ENCODE measurements at regions not wholly inside any gene's neighbourhood (a gene's known extent, or its start where the extent isn't known, plus 50 kb on each side); places are given as distances from the start of the nearest gene placed in this dataset.

- DNase-seq (ENCODE audit: extremely low spot score): no peak
- ChIA-PET CTCF (no interaction called here), POLR2A (no interaction called here)
- no peak for TF ChIP-seq ZNF384 (IDR thresholded peaks at IDR 0.05)
- TF ChIP-seq L3MBTL2 (conservative IDR thresholded peaks at IDR 0.05): no peak
- TF ChIP-seq SP1 (IDR thresholded peaks at IDR 0.05): no peak
- no peak for TF ChIP-seq FOXK2 (IDR thresholded peaks at IDR 0.05)
- no peak for TF ChIP-seq LEF1 (IDR thresholded peaks at IDR 0.05; ENCODE audit: borderline replicate concordance)
- no peak for TF ChIP-seq TARDBP (IDR thresholded peaks at IDR 0.05)
- TF ChIP-seq FOXM1 (IDR thresholded peaks at IDR 0.05; ENCODE audit: borderline replicate concordance): no peak
- TF ChIP-seq PKNOX1 (IDR thresholded peaks at IDR 0.05): no peak
- no peak for TF ChIP-seq BHLHE40 (IDR thresholded peaks at IDR 0.05; ENCODE audit: borderline replicate concordance)
- no peak for TF ChIP-seq NFRKB (IDR thresholded peaks at IDR 0.05)
- TF ChIP-seq CTBP1 (IDR thresholded peaks at IDR 0.05; ENCODE audit: borderline replicate concordance): no peak
- TF ChIP-seq SUZ12 (IDR thresholded peaks at IDR 0.05): no peak
- no peak for TF ChIP-seq ARNT (IDR thresholded peaks at IDR 0.05)
These were observed 126.0 kb upstream of the AKIRIN2 start for GRCh38 chr6:87828044-87828443.

GRCh38 chr6:87827346-87827745 lies 125.3 kb upstream of the AKIRIN2 start:
- DNase-seq (ENCODE audit: extremely low spot score): no peak
- CTCF ChIA-PET: no interaction called here
- POLR2A ChIA-PET: no interaction called here
- no peak for TF ChIP-seq HDGF (IDR thresholded peaks at IDR 0.05; ENCODE audit: borderline replicate concordance)

GRCh38 chr6:87826424-87826823 lies 124.4 kb upstream of the AKIRIN2 start:
- ChIA-PET CTCF (no interaction called here), POLR2A (no interaction called here)
- DNase-seq (ENCODE audit: extremely low spot score): no peak
- no peak for TF ChIP-seq LEF1 (IDR thresholded peaks at IDR 0.05; ENCODE audit: borderline replicate concordance)
- TF ChIP-seq L3MBTL2 (conservative IDR thresholded peaks at IDR 0.05): no peak
- no peak for TF ChIP-seq TARDBP (IDR thresholded peaks at IDR 0.05)
- TF ChIP-seq ZNF384 (IDR thresholded peaks at IDR 0.05): no peak
- TF ChIP-seq FOXM1 (IDR thresholded peaks at IDR 0.05; ENCODE audit: borderline replicate concordance): no peak
- no peak for TF ChIP-seq NFRKB (IDR thresholded peaks at IDR 0.05)
- TF ChIP-seq BHLHE40 (IDR thresholded peaks at IDR 0.05; ENCODE audit: borderline replicate concordance): no peak
- TF ChIP-seq ELF4 (IDR thresholded peaks at IDR 0.05): no peak
- no peak for TF ChIP-seq PKNOX1 (IDR thresholded peaks at IDR 0.05)

- ChIA-PET CTCF (interaction anchor here (0.5 to 0.6 kb wide), 2 partner anchors 548 to 960 kb away, joined by 3 to 4 read pairs; no protein-coding TSS in a partner anchor), POLR2A (no interaction called here)
- no peak for DNase-seq (ENCODE audit: extremely low spot score)
- TF ChIP-seq CTBP1 (IDR thresholded peaks at IDR 0.05; ENCODE audit: borderline replicate concordance) (no peak), ZNF384 (IDR thresholded peaks at IDR 0.05) (no peak), SUZ12 (IDR thresholded peaks at IDR 0.05) (no peak), SP1 (IDR thresholded peaks at IDR 0.05) (no peak), FOXA1 (IDR thresholded peaks at IDR 0.05) (no peak), FOXM1 (IDR thresholded peaks at IDR 0.05; ENCODE audit: borderline replicate concordance) (no peak)
These were observed 123.8 kb upstream of the AKIRIN2 start for GRCh38 chr6:87825821-87826221.

GRCh38 chr6:87824958-87825491 lies 123.0 kb upstream of the AKIRIN2 start:
- DNase-seq (ENCODE audit: extremely low spot score): no peak
- POLR2A ChIA-PET: no interaction called here
- TF ChIP-seq L3MBTL2 (conservative IDR thresholded peaks at IDR 0.05) (no peak), ZNF384 (IDR thresholded peaks at IDR 0.05) (no peak), TARDBP (IDR thresholded peaks at IDR 0.05) (no peak), PKNOX1 (IDR thresholded peaks at IDR 0.05) (no peak), CTBP1 (IDR thresholded peaks at IDR 0.05; ENCODE audit: borderline replicate concordance) (no peak), NFRKB (IDR thresholded peaks at IDR 0.05) (no peak), ARNT (IDR thresholded peaks at IDR 0.05) (no peak)
- CTCF ChIA-PET: interaction anchor here (0.5 to 0.6 kb wide), 2 partner anchors 549 to 961 kb away, joined by 3 to 4 read pairs; no protein-coding TSS in a partner anchor

- TF ChIP-seq FOXK2 (IDR thresholded peaks at IDR 0.05): no peak
- no peak for TF ChIP-seq NFRKB (IDR thresholded peaks at IDR 0.05)
- TF ChIP-seq FOXM1 (IDR thresholded peaks at IDR 0.05; ENCODE audit: borderline replicate concordance): no peak
- no peak for TF ChIP-seq HDGF (IDR thresholded peaks at IDR 0.05; ENCODE audit: borderline replicate concordance)
- TF ChIP-seq ZNF384 (IDR thresholded peaks at IDR 0.05): no peak
- TF ChIP-seq L3MBTL2 (conservative IDR thresholded peaks at IDR 0.05): no peak
- TF ChIP-seq CTBP1 (IDR thresholded peaks at IDR 0.05; ENCODE audit: borderline replicate concordance): no peak
These were observed 120.0 kb upstream of the AKIRIN2 start for GRCh38 chr6:87822011-87822410.

GRCh38 chr6:87820343-87820984 lies 118.4 kb upstream of the AKIRIN2 start:
- CTCF ChIA-PET: no interaction called here
- POLR2A ChIA-PET: no interaction called here
- DNase-seq (ENCODE audit: extremely low spot score): no peak
- TF ChIP-seq HDGF (IDR thresholded peaks at IDR 0.05; ENCODE audit: borderline replicate concordance): no peak
- no peak for TF ChIP-seq FOXM1 (IDR thresholded peaks at IDR 0.05; ENCODE audit: borderline replicate concordance)
- TF ChIP-seq ELF4 (IDR thresholded peaks at IDR 0.05): no peak
- TF ChIP-seq SUZ12 (IDR thresholded peaks at IDR 0.05): no peak
- no peak for TF ChIP-seq ARNT (IDR thresholded peaks at IDR 0.05)

More at GRCh38 chr6:87822011-87822410, 120.0 kb upstream of the AKIRIN2 start:
- CTCF ChIA-PET: no interaction called here
- POLR2A ChIA-PET: no interaction called here
- DNase-seq (ENCODE audit: extremely low spot score): no peak

Measured in HEK293T (cell line).